GM12878 (cell line): ENCODE measurements at regions not wholly inside any gene's neighbourhood (a gene's known extent, or its start where the extent isn't known, plus 50 kb on each side); places are given as distances from the start of the nearest gene placed in this dataset.

ENCODE experiments used
- ATAC-seq: fragments of 200-7000 bp; cut with Tn5 transposase; 3 replicates; pipeline ENCODE4 v1.9.1; 2020; ENCODE audit warnings: mild to moderate bottlenecking, moderate library complexity
- BruUV-seq: library from RNA; stranded (reverse); fragments of 400-500 nt; replicated peaks from 2 replicates; lab custom pipeline; 2021; lab: Mats Ljungman, UMichigan
- CTCF ChIA-PET: fragments of 300-600 bp; sonication (Branson Sonifier 250); formaldehyde crosslinking; extraction: SDS; loops from one replicate; lab custom pipeline; 2021; ENCODE audit warnings: inconsistent platforms; lab: Yijun Ruan, JAX
- POLR2A ChIA-PET: fragments of 350-600 bp; formaldehyde crosslinking; extraction: SDS; loops from one replicate; lab custom pipeline; 2021; ENCODE audit warnings: inconsistent platforms; lab: Charles Lee
- RAD21 ChIA-PET: fragments of 300-600 bp; sonication (Branson Sonifier 250); formaldehyde crosslinking; loops from one replicate; lab custom pipeline; 2023; ENCODE audit warnings: antibody characterized with exemption; ENCODE audit not compliant: unreplicated experiment; lab: Charles Lee
- SMC1A ChIA-PET: fragments of 300-600 bp; sonication (Branson Sonifier 250); formaldehyde crosslinking; loops from one replicate; lab custom pipeline; 2023; ENCODE audit not compliant: unreplicated experiment, uncharacterized antibody; lab: Charles Lee
- DNase-seq: peaks from one replicate; pipeline ENCODE4 v3.0.0-alpha.2; 2011; ENCODE audit warnings: low read depth, low spot score
- FAIRE-seq: peaks from 3 replicates; lab custom pipeline; 2011; peaks lifted over from hg19 to GRCh38; lab: Jason Lieb, UNC
- H2AFZ ChIP-seq: 2 replicates; pipeline ENCODE4 v1.6.0; 2011; ENCODE audit warnings: low read depth, low read length, control low read depth; ENCODE audit not compliant: control insufficient read depth
- H3K27ac ChIP-seq: 2 replicates; pipeline ENCODE4 v1.5.1; 2011; ENCODE audit warnings: control low read depth; ENCODE audit not compliant: control insufficient read depth, insufficient read depth
- H3K27me3 ChIP-seq, 2 experiments: replicated peaks in 1 of 2; 2 replicates each; pipeline versions ENCODE4 v1.6.0 to v1.6.1; 2011; ENCODE audit warnings: low read length in 1 of 2; ENCODE audit not compliant: control insufficient read depth in 2 of 2, insufficient read depth in 2 of 2
- H3K36me3 ChIP-seq, 2 experiments: 2 replicates each; pipeline ENCODE4 v1.5.1; 2011; ENCODE audit warnings: low read length in 1 of 2; ENCODE audit not compliant: control insufficient read depth in 2 of 2, insufficient read depth in 2 of 2
- H3K4me1 ChIP-seq: 2 replicates; pipeline ENCODE4 v1.6.1; 2011; ENCODE audit warnings: mild to moderate bottlenecking, low read length, moderate library complexity, mixed read lengths; ENCODE audit not compliant: control insufficient read depth, insufficient read depth
- H3K4me2 ChIP-seq: 2 replicates; pipeline ENCODE4 v1.6.0; 2011; ENCODE audit warnings: control low read depth; ENCODE audit not compliant: control insufficient read depth, insufficient read depth
- H3K4me3 ChIP-seq: fragments of 200-600 bp; sonication (generic); 2 replicates; pipeline ENCODE4 v1.5.1; 2016
- H3K79me2 ChIP-seq: 2 replicates; pipeline ENCODE4 v1.6.0; 2011; ENCODE audit warnings: low read length; ENCODE audit not compliant: control insufficient read depth, insufficient read depth
- H3K9ac ChIP-seq: 2 replicates; pipeline ENCODE4 v1.8.0; 2011; ENCODE audit warnings: low read length, control low read depth, mixed read lengths; ENCODE audit not compliant: control insufficient read depth, insufficient read depth
- H3K9me3 ChIP-seq: replicated peaks from 3 replicates; pipeline ENCODE4 v1.5.1; 2011; ENCODE audit warnings: mild to moderate bottlenecking, low read length; ENCODE audit not compliant: control insufficient read depth, insufficient read depth
- H4K20me1 ChIP-seq: 2 replicates; pipeline ENCODE4 v1.6.0; 2011; ENCODE audit not compliant: control insufficient read depth, insufficient read depth
- CHD2 ChIP-seq: IDR thresholded peaks from 2 replicates; pipeline ENCODE4 v1.6.1; 2011; ENCODE audit warnings: low read depth, low read length, improper control_type of control experiment, borderline replicate concordance
- CREM ChIP-seq: IDR thresholded peaks from 2 replicates; pipeline ENCODE4 v1.6.1; 2014; ENCODE audit warnings: antibody characterized with exemption, low read depth
- DPF2 ChIP-seq: fragments of 450-650 bp; IDR thresholded peaks from 2 replicates; pipeline ENCODE4 v1.6.1; 2017; ENCODE audit warnings: mild to moderate bottlenecking
- ETV6 ChIP-seq, 2 experiments: fragments of 450-650 bp in 1 of 2; IDR thresholded peaks in 1 of 2; conservative IDR thresholded peaks in 1 of 2; 2 replicates each; pipeline ENCODE4 v1.6.1; 2014; ENCODE audit warnings: antibody characterized with exemption in 1 of 2, borderline replicate concordance in 1 of 2, low read depth in 1 of 2, mild to moderate bottlenecking in 1 of 2, moderate library complexity in 1 of 2
- FOS ChIP-seq: IDR thresholded peaks from 3 replicates; pipeline ENCODE4 v1.6.1; 2011; ENCODE audit warnings: borderline replicate concordance; ENCODE audit not compliant: insufficient read length; ENCODE audit errors: extremely low read depth
- FOXM1 ChIP-seq: IDR thresholded peaks from 2 replicates; pipeline ENCODE4 v1.6.1; 2012; ENCODE audit warnings: low read depth, mild to moderate bottlenecking, inconsistent platforms, low read length, moderate library complexity
- HDAC2 ChIP-seq: fragments of 200-600 bp; sonication (generic); IDR thresholded peaks from 2 replicates; pipeline ENCODE4 v1.6.1; 2017
- HDAC6 ChIP-seq: fragments of 200-600 bp; sonication (generic); IDR thresholded peaks from one replicate; pipeline ENCODE4 v1.8.0; 2017; ENCODE audit warnings: antibody characterized with exemption; ENCODE audit not compliant: unreplicated experiment
- IRF5 ChIP-seq: fragments of 450-650 bp; IDR thresholded peaks from 2 replicates; pipeline ENCODE4 v1.6.1; 2017; ENCODE audit warnings: borderline replicate concordance
- NFXL1 ChIP-seq: fragments of 450-650 bp; IDR thresholded peaks from 2 replicates; pipeline ENCODE4 v1.6.1; 2017; ENCODE audit warnings: antibody characterized with exemption, mild to moderate bottlenecking, borderline replicate concordance
- NFYA ChIP-seq: IDR thresholded peaks from 2 replicates; pipeline ENCODE4 v1.6.1; 2011; ENCODE audit warnings: low read depth, mild to moderate bottlenecking, low read length, improper control_type of control experiment, borderline replicate concordance
- NFYB ChIP-seq: IDR thresholded peaks from 2 replicates; pipeline ENCODE4 v1.6.1; 2011; ENCODE audit warnings: low read depth, mild to moderate bottlenecking, low read length, improper control_type of control experiment, moderate library complexity; ENCODE audit not compliant: insufficient read depth
- RAD21 ChIP-seq: IDR thresholded peaks from 2 replicates; pipeline ENCODE4 v1.6.1; 2011; ENCODE audit warnings: mild to moderate bottlenecking, low read depth, low read length, moderate library complexity; ENCODE audit not compliant: insufficient read depth
- RAD51 ChIP-seq: fragments of 450-650 bp; IDR thresholded peaks from 2 replicates; pipeline ENCODE4 v1.6.1; 2016; ENCODE audit warnings: moderate library complexity, mild to moderate bottlenecking, inconsistent platforms
- SMARCA5 ChIP-seq: fragments of 450-650 bp; IDR thresholded peaks from 2 replicates; pipeline ENCODE4 v1.6.1; 2017; ENCODE audit warnings: mild to moderate bottlenecking
- SUZ12 ChIP-seq: fragments of 200-600 bp; sonication (generic); IDR thresholded peaks from one replicate; pipeline ENCODE4 v1.6.1; 2018; ENCODE audit warnings: antibody characterized with exemption, mild to moderate bottlenecking; ENCODE audit not compliant: unreplicated experiment
- TARDBP ChIP-seq: IDR thresholded peaks from 2 replicates; pipeline ENCODE4 v1.6.1; 2016; ENCODE audit warnings: borderline replicate concordance
- ZNF24 ChIP-seq: fragments of 450-650 bp; IDR thresholded peaks from 2 replicates; pipeline ENCODE4 v1.6.1; 2017; ENCODE audit warnings: antibody characterized with exemption, mild to moderate bottlenecking
- WGBS: methylation state at CpG from one replicate; pipeline ENCODE4 v1.1.6; 2016; ENCODE audit warnings: low lambda C conversion rate; ENCODE audit not compliant: insufficient replicate concordance, insufficient coverage; ENCODE audit errors: missing lambda C conversion rate; 5-methylcytosine and 5-hydroxymethylcytosine counted together
- in situ Hi-C: fragments of 300-500 bp; cut with MboI; formaldehyde crosslinking; loops from 9 replicates; pipeline ENCODE4 v1.14.3; 2018; ENCODE audit warnings: mixed read lengths
- intact Hi-C: fragments of 100-400 bp; cut with micrococcal nuclease; formaldehyde crosslinking; loops from one replicate; pipeline ENCODE4 v1.14.2; 2022; ENCODE audit not compliant: unreplicated experiment
- TF ChIP-seq, protein P1 (sequence below): fragments of 450-650 bp; IDR thresholded peaks from 2 replicates; pipeline ENCODE4 v1.6.1; 2017; ENCODE audit warnings: antibody characterized with exemption, mild to moderate bottlenecking, moderate library complexity

- TF ChIP-seq RAD51 (no peak), CHD2 (no peak), IRF5 (no peak), FOXM1 (no peak), SMARCA5 (no peak), NFYB (no peak), DPF2 (no peak), HDAC6 (no peak), RAD21 (no peak), NFXL1 (no peak), HDAC2 (no peak), FOS (no peak), ZNF24 (no peak), NFYA (no peak), TARDBP (no peak), ETV6 (conservative IDR thresholded peaks at IDR 0.05 in 1 of 2, IDR thresholded peaks at IDR 0.05 in 1 of 2; ENCODE audit: borderline replicate concordance in 1 of 2, low read depth in 1 of 2) (no peak), SUZ12 (no peak), CREM (no peak)
- TF ChIP-seq, protein P1, sequence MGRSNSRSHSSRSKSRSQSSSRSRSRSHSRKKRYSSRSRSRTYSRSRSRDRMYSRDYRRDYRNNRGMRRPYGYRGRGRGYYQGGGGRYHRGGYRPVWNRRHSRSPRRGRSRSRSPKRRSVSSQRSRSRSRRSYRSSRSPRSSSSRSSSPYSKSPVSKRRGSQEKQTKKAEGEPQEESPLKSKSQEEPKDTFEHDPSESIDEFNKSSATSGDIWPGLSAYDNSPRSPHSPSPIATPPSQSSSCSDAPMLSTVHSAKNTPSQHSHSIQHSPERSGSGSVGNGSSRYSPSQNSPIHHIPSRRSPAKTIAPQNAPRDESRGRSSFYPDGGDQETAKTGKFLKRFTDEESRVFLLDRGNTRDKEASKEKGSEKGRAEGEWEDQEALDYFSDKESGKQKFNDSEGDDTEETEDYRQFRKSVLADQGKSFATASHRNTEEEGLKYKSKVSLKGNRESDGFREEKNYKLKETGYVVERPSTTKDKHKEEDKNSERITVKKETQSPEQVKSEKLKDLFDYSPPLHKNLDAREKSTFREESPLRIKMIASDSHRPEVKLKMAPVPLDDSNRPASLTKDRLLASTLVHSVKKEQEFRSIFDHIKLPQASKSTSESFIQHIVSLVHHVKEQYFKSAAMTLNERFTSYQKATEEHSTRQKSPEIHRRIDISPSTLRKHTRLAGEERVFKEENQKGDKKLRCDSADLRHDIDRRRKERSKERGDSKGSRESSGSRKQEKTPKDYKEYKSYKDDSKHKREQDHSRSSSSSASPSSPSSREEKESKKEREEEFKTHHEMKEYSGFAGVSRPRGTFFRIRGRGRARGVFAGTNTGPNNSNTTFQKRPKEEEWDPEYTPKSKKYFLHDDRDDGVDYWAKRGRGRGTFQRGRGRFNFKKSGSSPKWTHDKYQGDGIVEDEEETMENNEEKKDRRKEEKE = no peak
- CTCF ChIA-PET = no interaction called here
- H3K4me3 ChIP-seq = no peak overlapping the region
These were observed 447.6 kb downstream of the TOX3 start for GRCh38 chr16:52099382-52099781.

More at GRCh38 chr16:52099382-52099781, 447.6 kb downstream of the TOX3 start:
- in situ Hi-C loops = no loop called here
- H4K20me1 ChIP-seq = no peaks in the 10 kb centered on the region
- WGBS = 0% methylated on average over 2 of the region's 2 CpGs
- no TSS peak for BruUV-seq
- no peaks in the 10 kb centered on the region for H3K4me1 ChIP-seq
- no peaks in the 10 kb centered on the region for H3K36me3 ChIP-seq
- H3K79me2 ChIP-seq = no peaks in the 10 kb centered on the region
- ChIA-PET POLR2A (no interaction called here), SMC1A (no interaction called here), RAD21 (no interaction called here)
- H3K27ac ChIP-seq = no peak overlapping the region
- DNase-seq = no peak
- FAIRE-seq = no peak
- no peaks in the 10 kb centered on the region for H3K27me3 ChIP-seq
- intact Hi-C loops = no loop called here
- no peaks in the 10 kb centered on the region for H3K9me3 ChIP-seq
- no peak overlapping the region for H2AFZ ChIP-seq
- no peak overlapping the region for H3K9ac ChIP-seq
- ATAC-seq = no peak
- H3K4me2 ChIP-seq = no peak overlapping the region
